ENCODE measurements at regions not wholly inside any gene's neighbourhood (a gene's known extent, or its start where the extent isn't known, plus 50 kb on each side); places are given as distances from the start of the nearest gene placed in this dataset.

- no peak overlapping the region for H3K4me2 ChIP-seq (ENCODE audit: low read depth, low read length)
- dilution Hi-C loops (cut with HindIII; ENCODE audit: low sequenced_read_pairs, unreplicated experiment) (no loop called here), intact Hi-C loops (cut with micrococcal nuclease) (loop anchor here (10.0 kb wide), 1 partner anchor 296 kb away; the partner anchor contains the start of gene MED4), in situ Hi-C loops (cut with MboI; ENCODE audit: low sequenced_read_pairs) (no loop called here)
- no peak overlapping the region for H2AK9ac ChIP-seq (replicated peaks; ENCODE audit: low read depth, low read length, poor library complexity)
- no peak overlapping the region for H2AFZ ChIP-seq (replicated peaks; ENCODE audit: low read length, poor library complexity)
- peaks cover 5% of the 10 kb centered on the region; the same call in 1 of the 2 replicates for H3K27me3 ChIP-seq (ENCODE audit: control insufficient read depth, insufficient read depth, low read length)
- no peak overlapping the region for H3K4me3 ChIP-seq (ENCODE audit: insufficient read depth, low read depth, low read length)
- no peak overlapping the region for H3K23ac ChIP-seq (ENCODE audit: low read depth, low read length)
- no peak overlapping the region for H4K8ac ChIP-seq (ENCODE audit: low read depth in 2 of 2, low read length in 2 of 2)
- H3K4me1 ChIP-seq (ENCODE audit: control insufficient read depth, insufficient read depth, low read length), result no peaks in the 10 kb centered on the region
- H4K91ac ChIP-seq (ENCODE audit: insufficient read depth, low read depth, low read length), result no peak overlapping the region
- H3K9me3 ChIP-seq (ENCODE audit: control insufficient read depth, insufficient read depth, low read length), result peaks cover 3% of the 10 kb centered on the region; the same call in 1 of the 2 replicates
- no peak overlapping the region for H3K27ac ChIP-seq (ENCODE audit: insufficient read depth, low read length)
- H3K9ac ChIP-seq (ENCODE audit: low read depth, low read length), result no peak overlapping the region
- DNase-seq (peak; percentile 21), ATAC-seq (ENCODE audit: low read depth) (no peak)
- H3K14ac ChIP-seq (replicated peaks; ENCODE audit: low read depth, low read length), result no peak overlapping the region
- H3K36me3 ChIP-seq (ENCODE audit: control insufficient read depth, insufficient read depth, low read length), result no peaks in the 10 kb centered on the region
- no peak overlapping the region for H3K4ac ChIP-seq (ENCODE audit: low read depth, low read length)
- H4K5ac ChIP-seq (ENCODE audit: low read depth, low read length), result no peak overlapping the region
- H3K9me1 ChIP-seq (ENCODE audit: insufficient read depth, low read length), result no peaks in the 10 kb centered on the region
- no peaks in the 10 kb centered on the region for H3K79me1 ChIP-seq (ENCODE audit: low read depth in 1 of 2, low read length in 2 of 2)
- no peak overlapping the region for H2BK15ac ChIP-seq (ENCODE audit: low read depth, low read length)
- H3K18ac ChIP-seq (ENCODE audit: low read depth, low read length), result no peak overlapping the region
- no peak overlapping the region for H3K56ac ChIP-seq (ENCODE audit: extremely low read depth, insufficient read depth, low read length)
- no peak overlapping the region for H2BK5ac ChIP-seq (ENCODE audit: low read depth, low read length, poor library complexity, severe bottlenecking)
- H2BK120ac ChIP-seq (ENCODE audit: low read depth, low read length), result no peak overlapping the region
- H2BK20ac ChIP-seq (ENCODE audit: low read depth, low read length), result no peak overlapping the region
- CTCF ChIA-PET, result no interaction called here
- BruUV-seq (replicated peaks), result no TSS peak
- TF ChIP-seq RFX5 (IDR thresholded peaks at IDR 0.05; ENCODE audit: low read depth, low read length) (no peak), RAD21 (IDR thresholded peaks at IDR 0.05; ENCODE audit: low read length) (peak; percentile 14; the same call in 1 of the 2 replicates), CTCF (conservative IDR thresholded peaks at IDR 0.05; ENCODE audit: low read depth, low read length) (peak; percentile 33)
- POLR2A ChIA-PET (ENCODE audit: unreplicated experiment), result no interaction called here
- no peaks in the 10 kb centered on the region for H4K20me1 ChIP-seq (ENCODE audit: insufficient read depth, low read length)
- H2AK5ac ChIP-seq (ENCODE audit: low read depth, low read length), result no peak overlapping the region
Measured at GRCh38 chr13:47798906-47799305, 202.2 kb downstream of the SUCLA2 start.
